ENCODE measurements at regions not wholly inside any gene's neighbourhood (a gene's known extent, or its start where the extent isn't known, plus 50 kb on each side); places are given as distances from the start of the nearest gene placed in this dataset.
"Not testable (repeated sequence)": the region's sequence is repeated elsewhere in the genome, so short reads cannot be mapped to it uniquely, and the experiment has no call there.

GRCh38 chr16:79883494-79883893 lies 283.0 kb upstream of the MAF start:
- no peak overlapping the region for H3K4me3 ChIP-seq (ENCODE audit: low read depth, poor library complexity, severe bottlenecking)
- intact Hi-C loops (cut with DNase I; ENCODE audit: low total_unique reads) = no loop called here
- WGBS, 2 donors = 71 to 73% methylated on average over 4 of the region's 4 CpGs
- TF ChIP-seq, protein P1, sequence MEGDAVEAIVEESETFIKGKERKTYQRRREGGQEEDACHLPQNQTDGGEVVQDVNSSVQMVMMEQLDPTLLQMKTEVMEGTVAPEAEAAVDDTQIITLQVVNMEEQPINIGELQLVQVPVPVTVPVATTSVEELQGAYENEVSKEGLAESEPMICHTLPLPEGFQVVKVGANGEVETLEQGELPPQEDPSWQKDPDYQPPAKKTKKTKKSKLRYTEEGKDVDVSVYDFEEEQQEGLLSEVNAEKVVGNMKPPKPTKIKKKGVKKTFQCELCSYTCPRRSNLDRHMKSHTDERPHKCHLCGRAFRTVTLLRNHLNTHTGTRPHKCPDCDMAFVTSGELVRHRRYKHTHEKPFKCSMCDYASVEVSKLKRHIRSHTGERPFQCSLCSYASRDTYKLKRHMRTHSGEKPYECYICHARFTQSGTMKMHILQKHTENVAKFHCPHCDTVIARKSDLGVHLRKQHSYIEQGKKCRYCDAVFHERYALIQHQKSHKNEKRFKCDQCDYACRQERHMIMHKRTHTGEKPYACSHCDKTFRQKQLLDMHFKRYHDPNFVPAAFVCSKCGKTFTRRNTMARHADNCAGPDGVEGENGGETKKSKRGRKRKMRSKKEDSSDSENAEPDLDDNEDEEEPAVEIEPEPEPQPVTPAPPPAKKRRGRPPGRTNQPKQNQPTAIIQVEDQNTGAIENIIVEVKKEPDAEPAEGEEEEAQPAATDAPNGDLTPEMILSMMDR (IDR thresholded peaks at IDR 0.05) = no peak
- no peak for TF ChIP-seq POLR2A (IDR thresholded peaks at IDR 0.05)
- DNase-seq (ENCODE audit: low spot score in 2 of 2) = no peak

- intact Hi-C loops (cut with DNase I; ENCODE audit: low total_unique reads) = no loop called here
- TF ChIP-seq, protein P1 (IDR thresholded peaks at IDR 0.05) = no peak
- no peak for TF ChIP-seq POLR2A (IDR thresholded peaks at IDR 0.05)
- no peak for DNase-seq (ENCODE audit: low spot score in 2 of 2)
- H3K4me3 ChIP-seq (ENCODE audit: low read depth, poor library complexity, severe bottlenecking) = no peak overlapping the region
- 49 to 51% methylated on average over 8 of the region's 8 CpGs for WGBS, 2 donors
These were observed 281.9 kb upstream of the MAF start for GRCh38 chr16:79882340-79883005.

DNA sequence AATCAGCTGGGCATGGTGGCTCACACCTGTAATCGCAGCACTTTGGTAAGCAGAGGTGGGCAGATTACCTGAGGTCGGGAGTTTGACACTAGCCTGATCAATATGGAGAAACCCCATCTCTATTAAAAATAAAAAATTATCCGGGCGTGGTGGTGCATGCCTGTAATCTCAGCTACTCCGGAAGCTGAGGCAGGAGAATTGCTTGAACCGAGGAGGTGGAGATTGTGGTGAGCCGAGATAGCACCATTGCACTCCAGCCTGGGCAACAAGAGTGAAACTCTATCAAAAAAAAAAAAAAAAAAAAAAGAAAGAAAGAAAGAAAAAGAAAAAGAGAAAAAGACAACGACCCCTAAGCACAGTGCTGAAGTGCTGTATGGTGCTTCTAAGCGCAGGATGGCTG lies 280.6 kb upstream of the MAF start:
- 86% methylated on average over 9 of the region's 9 CpGs for WGBS, 2 donors
- DNase-seq (ENCODE audit: low spot score in 2 of 2); H3K4me3 ChIP-seq (ENCODE audit: low read depth, poor library complexity, severe bottlenecking); intact Hi-C loops (cut with DNase I; ENCODE audit: low total_unique reads): not testable (repeated sequence)

DNA sequence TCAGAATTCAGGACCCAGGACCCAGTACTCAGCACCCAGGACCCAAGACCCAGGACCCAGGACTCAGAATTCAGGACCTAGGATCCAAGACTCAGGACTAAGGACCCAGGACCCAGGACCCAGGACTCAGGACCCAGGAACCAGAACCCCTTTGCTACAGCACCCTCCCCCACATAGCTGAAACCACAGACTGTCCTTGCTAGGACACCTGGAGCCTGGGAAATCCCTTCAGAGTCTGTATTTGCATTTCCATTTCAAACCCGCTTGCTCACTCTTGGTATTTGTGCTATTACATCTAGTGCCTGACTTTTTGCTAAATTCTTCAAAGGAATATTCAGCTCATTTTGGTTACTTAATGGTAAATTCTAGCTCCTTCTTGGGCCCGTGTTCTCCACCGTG lies 275.8 kb upstream of the MAF start:
- H3K4me3 ChIP-seq (ENCODE audit: low read depth, poor library complexity, severe bottlenecking) = no peak overlapping the region
- WGBS, 2 donors = 90 to 93% methylated on average over 3 of the region's 3 CpGs
- no peak for DNase-seq (ENCODE audit: low spot score in 2 of 2)
- intact Hi-C loops (cut with DNase I; ENCODE audit: low total_unique reads) = no loop called here
- no peak for TF ChIP-seq POLR2A (IDR thresholded peaks at IDR 0.05)
- TF ChIP-seq, protein P1 (IDR thresholded peaks at IDR 0.05) = no peak

DNA sequence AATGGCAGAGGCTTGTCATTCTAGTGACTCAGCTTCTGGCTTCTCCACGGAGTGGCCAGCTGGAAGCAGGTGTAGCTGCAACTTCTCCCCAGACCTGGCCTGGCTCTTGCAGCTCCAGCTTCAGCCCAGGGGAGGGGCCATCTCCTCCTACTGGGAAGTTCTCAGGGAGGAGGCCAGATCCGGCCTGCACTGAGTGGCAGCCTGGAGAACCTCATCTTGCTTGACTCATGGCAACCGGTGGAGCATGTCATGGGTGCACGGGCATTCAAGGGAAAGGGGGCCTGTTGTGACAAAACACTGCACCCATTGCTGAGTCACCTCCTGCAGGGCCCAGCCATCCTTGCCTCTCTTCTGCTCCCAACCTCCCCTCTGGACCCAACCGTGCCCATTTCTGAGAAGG lies 273.9 kb upstream of the MAF start:
- TF ChIP-seq, protein P1 (IDR thresholded peaks at IDR 0.05) = no peak
- no peak for TF ChIP-seq POLR2A (IDR thresholded peaks at IDR 0.05)
- H3K4me3 ChIP-seq (ENCODE audit: low read depth, poor library complexity, severe bottlenecking) = no peak overlapping the region
- 40 to 53% methylated on average over 4 to 5 of the region's 5 CpGs for WGBS, 2 donors
- intact Hi-C loops (cut with DNase I; ENCODE audit: low total_unique reads) = no loop called here
- DNase-seq (ENCODE audit: low spot score in 2 of 2) = no peak

DNA sequence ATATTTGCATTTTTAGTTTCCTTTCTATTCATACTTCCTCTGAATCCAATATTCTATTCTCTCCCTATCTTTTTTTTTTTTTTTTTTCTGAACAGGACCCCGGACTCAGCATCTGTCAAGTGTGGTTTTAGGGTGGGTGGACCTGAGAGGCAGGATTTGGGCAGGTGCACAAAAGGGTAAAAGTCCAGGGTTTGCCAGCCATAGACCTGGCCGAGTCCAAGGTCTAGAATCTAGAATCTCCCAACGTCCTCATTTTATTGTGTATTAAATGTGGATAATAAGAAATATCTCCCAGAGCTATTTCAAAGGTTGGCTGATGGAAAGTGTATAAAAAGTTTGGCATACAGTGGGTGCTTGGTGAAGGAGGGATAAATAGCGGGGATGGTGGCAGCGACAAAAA lies 273.3 kb upstream of the MAF start:
- no peak overlapping the region for H3K4me3 ChIP-seq (ENCODE audit: low read depth, poor library complexity, severe bottlenecking)
- WGBS, 2 donors = 73 to 74% methylated on average over 5 of the region's 5 CpGs
- no peak for DNase-seq (ENCODE audit: low spot score in 2 of 2)
- intact Hi-C loops (cut with DNase I; ENCODE audit: low total_unique reads) = no loop called here
- TF ChIP-seq POLR2A (IDR thresholded peaks at IDR 0.05) = no peak
- TF ChIP-seq, protein P1 (IDR thresholded peaks at IDR 0.05) = no peak

Data from lower leg skin (tissue), 4 donors.